Thyroid gland (tissue), 4 donors: ENCODE measurements at regions not wholly inside any gene's neighbourhood (a gene's known extent, or its start where the extent isn't known, plus 50 kb on each side); places are given as distances from the start of the nearest gene placed in this dataset.

Experiments
- CTCF ChIP-seq, 6 experiments: fragments of 200-600 bp in 3 of 6; fragments of 450-650 bp in 3 of 6; sonication (generic) in 3 of 6; IDR thresholded peaks; one replicate each; pipeline ENCODE4 v1.5.1; 2016 to 2019; ENCODE audit warnings: antibody characterized with exemption in 6 of 6, mild to moderate bottlenecking in 2 of 6, inconsistent platforms in 1 of 6, moderate library complexity in 1 of 6
- POLR2A ChIP-seq, 2 donors: fragments of 450-650 bp; IDR thresholded peaks; one replicate each; pipeline ENCODE4 v1.6.1; 2017; ENCODE audit warnings: antibody characterized with exemption in 2 of 2, mild to moderate bottlenecking in 2 of 2, moderate library complexity in 1 of 2

- no peak for TF ChIP-seq CTCF (IDR thresholded peaks at IDR 0.05)
- no peak for TF ChIP-seq POLR2A (IDR thresholded peaks at IDR 0.05)
Measured at GRCh38 chr12:91988086-91988923, 157.3 kb downstream of the BTG1 start.
